Fibroblast of lung (primary cell): ENCODE measurements at regions not wholly inside any gene's neighbourhood (a gene's known extent, or its start where the extent isn't known, plus 50 kb on each side); places are given as distances from the start of the nearest gene placed in this dataset.

Experiments used
- DNase-seq, 2 donors: peaks; one replicate each; pipeline versions ENCODE4 v3.0.0 to v3.0.0-alpha.2; 2010; ENCODE audit warnings: low read depth in 2 of 2
- H2AFZ ChIP-seq: 2 replicates; pipeline ENCODE4 v1.5.1; 2012; ENCODE audit warnings: low read length, control low read depth, inconsistent platforms
- H3K27ac ChIP-seq: 2 replicates; pipeline ENCODE4 v1.5.1; 2011; ENCODE audit warnings: low read length, control low read depth; ENCODE audit not compliant: insufficient read depth
- H3K27me3 ChIP-seq: 2 replicates; pipeline ENCODE4 v1.5.1; 2011; ENCODE audit warnings: mild to moderate bottlenecking, low read length; ENCODE audit not compliant: control insufficient read depth, insufficient read depth
- H3K36me3 ChIP-seq: 2 replicates; pipeline ENCODE4 v1.5.1; 2011; ENCODE audit warnings: low read length; ENCODE audit not compliant: control insufficient read depth, insufficient read depth
- H3K4me1 ChIP-seq: 2 replicates; pipeline ENCODE4 v1.5.1; 2011; ENCODE audit warnings: low read length; ENCODE audit not compliant: control insufficient read depth, insufficient read depth; ENCODE audit errors: extremely low read depth
- H3K4me2 ChIP-seq: 2 replicates; pipeline ENCODE4 v1.5.1; 2011; ENCODE audit warnings: low read length, control low read depth; ENCODE audit not compliant: insufficient read depth; ENCODE audit errors: extremely low read depth
- H3K4me3 ChIP-seq, 4 experiments: fragments of 200-600 bp in 1 of 4; sonication (generic) in 1 of 4; replicated peaks in 1 of 4; 2 replicates each; pipeline ENCODE4 v1.5.1; 2011 to 2016; ENCODE audit warnings: low read length in 4 of 4, low read depth in 3 of 4, mild to moderate bottlenecking in 3 of 4, control low read depth in 2 of 4, inconsistent platforms in 1 of 4, mixed read lengths in 1 of 4; ENCODE audit not compliant: insufficient read depth in 1 of 4; ENCODE audit errors: control extremely low read depth in 1 of 4
- H3K79me2 ChIP-seq: 2 replicates; pipeline ENCODE4 v1.5.1; 2012; ENCODE audit warnings: mild to moderate bottlenecking, low read length, inconsistent platforms; ENCODE audit not compliant: control insufficient read depth, insufficient read depth
- H3K9ac ChIP-seq: 2 replicates; pipeline ENCODE4 v1.5.1; 2011; ENCODE audit warnings: mild to moderate bottlenecking, low read length, control low read depth; ENCODE audit not compliant: insufficient read depth
- H3K9me3 ChIP-seq: 2 replicates; pipeline ENCODE4 v1.5.1; 2012; ENCODE audit warnings: low read depth, low read length; ENCODE audit not compliant: control insufficient read depth, insufficient read depth
- H4K20me1 ChIP-seq: 2 replicates; pipeline ENCODE4 v1.5.1; 2011; ENCODE audit warnings: low read length; ENCODE audit not compliant: control insufficient read depth, insufficient read depth; ENCODE audit errors: extremely low read depth
- EZH2 ChIP-seq: IDR thresholded peaks from 2 replicates; pipeline ENCODE4 v1.5.1; 2012; ENCODE audit warnings: low read length, control low read depth, mild to moderate bottlenecking; ENCODE audit errors: missing control alignments
- TF ChIP-seq, protein P1 (sequence below), 2 donors: IDR thresholded peaks in 1 of 2; conservative IDR thresholded peaks in 1 of 2; 1 replicate in 1 of 2; 2 replicates in 1 of 2; pipeline ENCODE4 v1.5.1; 2011 to 2012; ENCODE audit warnings: low read length in 2 of 2, control low read depth in 1 of 2, inconsistent platforms in 1 of 2, low read depth in 1 of 2, mild to moderate bottlenecking in 1 of 2

- H4K20me1 ChIP-seq, result no peaks in the 10 kb centered on the region
- DNase-seq, result no peak
- TF ChIP-seq, protein P1, sequence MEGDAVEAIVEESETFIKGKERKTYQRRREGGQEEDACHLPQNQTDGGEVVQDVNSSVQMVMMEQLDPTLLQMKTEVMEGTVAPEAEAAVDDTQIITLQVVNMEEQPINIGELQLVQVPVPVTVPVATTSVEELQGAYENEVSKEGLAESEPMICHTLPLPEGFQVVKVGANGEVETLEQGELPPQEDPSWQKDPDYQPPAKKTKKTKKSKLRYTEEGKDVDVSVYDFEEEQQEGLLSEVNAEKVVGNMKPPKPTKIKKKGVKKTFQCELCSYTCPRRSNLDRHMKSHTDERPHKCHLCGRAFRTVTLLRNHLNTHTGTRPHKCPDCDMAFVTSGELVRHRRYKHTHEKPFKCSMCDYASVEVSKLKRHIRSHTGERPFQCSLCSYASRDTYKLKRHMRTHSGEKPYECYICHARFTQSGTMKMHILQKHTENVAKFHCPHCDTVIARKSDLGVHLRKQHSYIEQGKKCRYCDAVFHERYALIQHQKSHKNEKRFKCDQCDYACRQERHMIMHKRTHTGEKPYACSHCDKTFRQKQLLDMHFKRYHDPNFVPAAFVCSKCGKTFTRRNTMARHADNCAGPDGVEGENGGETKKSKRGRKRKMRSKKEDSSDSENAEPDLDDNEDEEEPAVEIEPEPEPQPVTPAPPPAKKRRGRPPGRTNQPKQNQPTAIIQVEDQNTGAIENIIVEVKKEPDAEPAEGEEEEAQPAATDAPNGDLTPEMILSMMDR (conservative IDR thresholded peaks at IDR 0.05 in 1 of 2, IDR thresholded peaks at IDR 0.05 in 1 of 2; ENCODE audit: low read depth in 1 of 2, low read length in 2 of 2), result no peak
- TF ChIP-seq EZH2, result no peak
- H3K79me2 ChIP-seq, result no peaks in the 10 kb centered on the region
- H3K36me3 ChIP-seq, result no peaks in the 10 kb centered on the region
- no peak overlapping the region for H3K4me3 ChIP-seq
- H3K27me3 ChIP-seq, result no peaks in the 10 kb centered on the region
- H3K4me1 ChIP-seq, result peaks cover 3% of the 10 kb centered on the region
- H3K4me2 ChIP-seq, result no peak overlapping the region
- no peak overlapping the region for H2AFZ ChIP-seq
- no peak overlapping the region for H3K27ac ChIP-seq
- no peaks in the 10 kb centered on the region for H3K9me3 ChIP-seq
- H3K9ac ChIP-seq, result no peak overlapping the region
Observed at GRCh38 chr2:161059388-161059787, 100.8 kb upstream of the TANK start.

- peaks cover 3% of the 10 kb centered on the region for H3K4me1 ChIP-seq
- H3K4me3 ChIP-seq, result no peak overlapping the region
- no peak overlapping the region for H2AFZ ChIP-seq
- H3K79me2 ChIP-seq, result no peaks in the 10 kb centered on the region
- no peaks in the 10 kb centered on the region for H3K36me3 ChIP-seq
- no peak overlapping the region for H3K27ac ChIP-seq
- TF ChIP-seq, protein P1 (conservative IDR thresholded peaks at IDR 0.05 in 1 of 2, IDR thresholded peaks at IDR 0.05 in 1 of 2; ENCODE audit: low read depth in 1 of 2, low read length in 2 of 2), result no peak
- no peak for TF ChIP-seq EZH2
- no peak for DNase-seq
- no peak overlapping the region for H3K9ac ChIP-seq
- H3K4me2 ChIP-seq, result no peak overlapping the region
- H3K9me3 ChIP-seq, result no peaks in the 10 kb centered on the region
- no peaks in the 10 kb centered on the region for H4K20me1 ChIP-seq
- no peaks in the 10 kb centered on the region for H3K27me3 ChIP-seq
Observed at GRCh38 chr2:161061786-161062185, 98.4 kb upstream of the TANK start.

DNA sequence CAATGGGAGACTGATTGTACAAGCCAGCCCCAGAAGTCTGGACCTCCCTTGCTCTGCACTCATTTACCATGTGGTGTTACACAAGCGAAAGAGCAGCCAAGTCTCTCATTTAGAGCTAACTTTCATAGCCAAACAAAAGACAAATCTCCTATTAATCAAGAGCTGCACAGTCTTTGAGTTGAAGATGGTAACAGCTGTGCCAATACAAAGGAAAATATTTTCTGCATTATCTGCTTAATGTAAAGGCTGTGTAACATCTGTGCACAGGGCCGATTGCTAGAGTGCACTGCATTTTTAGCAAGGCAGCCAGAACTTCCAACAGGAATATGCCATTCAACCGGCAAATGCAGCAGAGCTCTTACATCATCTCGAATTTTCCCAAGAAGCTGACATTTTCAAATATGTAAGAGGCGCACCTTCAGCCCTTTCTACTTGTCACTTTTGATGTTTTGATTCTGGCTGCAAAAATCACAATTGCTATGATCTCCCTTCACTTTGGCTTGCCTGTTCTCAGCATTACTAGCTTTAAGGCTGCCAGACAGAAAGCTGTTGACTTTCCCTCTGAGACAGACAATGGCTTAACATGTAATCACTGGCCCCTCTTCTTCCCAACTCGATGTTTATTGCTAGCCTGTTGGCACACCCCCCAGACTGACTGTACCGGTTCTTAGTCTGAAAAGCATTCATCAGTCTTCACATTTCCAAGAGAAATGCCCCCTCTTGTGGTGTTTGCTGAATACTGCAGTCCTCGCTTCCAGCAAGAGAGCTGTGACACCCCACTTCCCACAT is 96.9 kb upstream of the TANK start:
- Histone ChIP-seq H3K4me1 (peaks cover 3% of the 10 kb centered on the region), H3K9ac (no peak overlapping the region), H3K27me3 (no peaks in the 10 kb centered on the region), H3K9me3 (no peaks in the 10 kb centered on the region), H4K20me1 (no peaks in the 10 kb centered on the region), H3K4me3 (peak overlapping the region in 2 of 4 experiments; percentile 15 to 20), H2AFZ (no peak overlapping the region), H3K4me2 (peak overlapping the region; percentile 13), H3K79me2 (no peaks in the 10 kb centered on the region), H3K27ac (no peak overlapping the region), H3K36me3 (no peaks in the 10 kb centered on the region)
- TF ChIP-seq, protein P1 (conservative IDR thresholded peaks at IDR 0.05 in 1 of 2, IDR thresholded peaks at IDR 0.05 in 1 of 2; ENCODE audit: low read depth in 1 of 2, low read length in 2 of 2), result peak; percentile 93 to 95
- TF ChIP-seq EZH2, result no peak
- DNase-seq, result peak; percentile 75 to 90
